ENCODE measurements at regions not wholly inside any gene's neighbourhood (a gene's known extent, or its start where the extent isn't known, plus 50 kb on each side); places are given as distances from the start of the nearest gene placed in this dataset.
"Not testable (repeated sequence)": the region's sequence is repeated elsewhere in the genome, so short reads cannot be mapped to it uniquely, and the experiment has no call there.

DNA sequence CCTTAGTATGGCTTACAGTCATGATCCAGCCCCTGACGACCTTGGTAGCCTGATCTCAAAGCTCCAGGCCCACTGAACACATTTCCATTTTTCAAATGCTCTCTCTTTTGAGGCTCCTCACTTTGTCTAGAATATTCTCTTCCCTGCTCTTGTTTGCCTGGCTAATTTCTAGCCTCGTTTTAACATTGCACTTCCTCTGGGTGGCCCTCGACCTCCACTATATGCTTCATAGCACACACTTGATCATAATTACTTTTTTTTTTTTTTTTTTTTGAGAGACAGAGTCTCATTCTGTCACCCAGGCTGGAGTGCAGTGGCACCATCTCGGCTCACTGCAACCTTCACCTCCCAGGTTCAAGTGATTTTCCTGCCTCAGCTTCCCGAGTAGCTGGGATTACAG is 65.5 kb upstream of the RABGAP1L start:
- H3K18ac ChIP-seq (ENCODE audit: extremely low read depth, low read length); H2AK5ac ChIP-seq (ENCODE audit: low read depth, low read length); H3K23ac ChIP-seq (ENCODE audit: insufficient read length); H4K20me1 ChIP-seq (replicated peaks in 1 of 2; ENCODE audit: control insufficient read depth in 1 of 2, insufficient read depth in 2 of 2, low read length in 2 of 2); H3K56ac ChIP-seq (replicated peaks; ENCODE audit: insufficient read length, low read depth, low read length); H4K8ac ChIP-seq (ENCODE audit: extremely low read depth, insufficient read depth, low read length); H2BK15ac ChIP-seq (ENCODE audit: low read length); H4K91ac ChIP-seq (replicated peaks; ENCODE audit: insufficient read length, low read length); H2BK20ac ChIP-seq (ENCODE audit: low read length); H3K79me2 ChIP-seq (ENCODE audit: control insufficient read depth in 1 of 2, insufficient read depth in 2 of 2, low read length in 2 of 2); H3K23me2 ChIP-seq (ENCODE audit: low read depth, low read length); H2AFZ ChIP-seq (ENCODE audit: low read length); H3K27me3 ChIP-seq (replicated peaks in 1 of 4; ENCODE audit: control insufficient read depth in 3 of 4, extremely low read depth in 1 of 4, insufficient read depth in 3 of 4, low read length in 3 of 4); H4K5ac ChIP-seq (ENCODE audit: insufficient read length, low read depth, low read length); H3K4me3 ChIP-seq (ENCODE audit: extremely low read depth in 1 of 4, insufficient read depth in 2 of 4, low read depth in 3 of 4, low read length in 4 of 4); FAIRE-seq; H3K4ac ChIP-seq (replicated peaks; ENCODE audit: insufficient read length, low read depth, low read length); DNase-seq (ENCODE audit: low read depth in 1 of 2, low spot score in 2 of 2); H3K9me3 ChIP-seq (ENCODE audit: insufficient read depth in 2 of 2, low read depth in 1 of 2, low read length in 1 of 2); H3K14ac ChIP-seq (ENCODE audit: insufficient read length); H2BK5ac ChIP-seq (ENCODE audit: low read depth, low read length); H3K36me3 ChIP-seq (ENCODE audit: control insufficient read depth in 2 of 4, insufficient read depth in 4 of 4, low read length in 3 of 4); H3K79me1 ChIP-seq (ENCODE audit: low read depth, low read length); H2BK120ac ChIP-seq (replicated peaks; ENCODE audit: low read depth, low read length); H3K9ac ChIP-seq (replicated peaks in 1 of 4; ENCODE audit: extremely low read depth in 1 of 4, low read depth in 3 of 4, low read length in 3 of 4); H2BK12ac ChIP-seq (ENCODE audit: low read depth, low read length); H3K4me2 ChIP-seq (ENCODE audit: insufficient read depth in 1 of 2, low read depth in 2 of 2, low read length in 2 of 2); H3K4me1 ChIP-seq (replicated peaks in 1 of 4; ENCODE audit: control insufficient read depth in 3 of 4, insufficient read depth in 4 of 4, low read length in 3 of 4); H3K27ac ChIP-seq (ENCODE audit: low read depth, low read length): not testable (repeated sequence)
- WGBS, 2 experiments (ENCODE audit: extremely low coverage in 1 of 2, insufficient coverage in 1 of 2, insufficient read length in 1 of 2, insufficient replicate concordance in 2 of 2, low coverage in 1 of 2, low lambda C conversion rate in 2 of 2, missing lambda C conversion rate in 1 of 2) = 68% methylated on average over 4 of the region's 5 CpGs; no CpG with 5 or more reads in 1 of the 2 experiments
- peak; percentile 31 to 38 for TF ChIP-seq RAD21 (IDR thresholded peaks at IDR 0.05 in 1 of 2, conservative IDR thresholded peaks at IDR 0.05 in 1 of 2; ENCODE audit: low read depth in 2 of 2, low read length in 2 of 2)
- ChIA-PET POLR2A (ENCODE audit: partially characterized antibody) (interaction anchor here (1.0 kb wide), 1 partner anchor 8 kb away, joined by 3 read pairs; no protein-coding TSS in a partner anchor), CTCF (ENCODE audit: partially characterized antibody) (interaction anchor here (1.0 kb wide), 1 partner anchor 16 kb away, joined by 3 read pairs; no protein-coding TSS in a partner anchor)
